ENCODE measurements at regions not wholly inside any gene's neighbourhood (a gene's known extent, or its start where the extent isn't known, plus 50 kb on each side); places are given as distances from the start of the nearest gene placed in this dataset.
A peak's percentile ranks its signal among the peaks of the same experiment; 100 is the strongest.
"Not testable (repeated sequence)": the region's sequence is repeated elsewhere in the genome, so short reads cannot be mapped to it uniquely, and the experiment has no call there.

- Mint-ChIP-seq H3K27me3 (peaks cover 0 to 5% (median 0%) of the 10 kb centered on the region in 3 donors), H3K27ac (no peak overlapping the region), H3K36me3 (peaks cover 0 to 4% of the 10 kb centered on the region in 2 donors), H3K9me3 (peaks cover 0 to 4% (median 2%) of the 10 kb centered on the region in 7 donors), H3K4me3 (no peak overlapping the region), H3K4me1 (no peaks in the 10 kb centered on the region)
- no peak for ATAC-seq (ENCODE audit: low read depth in 2 of 2)
- no peak for DNase-seq
These were observed 145.7 kb upstream of the RREB1 start for GRCh38 chr6:6962086-6962485.

GRCh38 chr6:6962699-6963098 is 145.1 kb upstream of the RREB1 start:
- H3K9me3 Mint-ChIP-seq = peaks cover 0 to 4% (median 2%) of the 10 kb centered on the region in 7 donors
- ATAC-seq (ENCODE audit: low read depth in 2 of 2) = no peak
- peaks cover 0 to 4% of the 10 kb centered on the region in 2 donors for H3K36me3 Mint-ChIP-seq
- no peaks in the 10 kb centered on the region for H3K4me1 Mint-ChIP-seq
- H3K4me3 Mint-ChIP-seq = peak overlapping the region in 1 of 8 donors; percentile 65
- peaks cover 0 to 5% (median 0%) of the 10 kb centered on the region in 3 donors for H3K27me3 Mint-ChIP-seq
- DNase-seq = no peak
- no peak overlapping the region for H3K27ac Mint-ChIP-seq

- not testable (repeated sequence) for DNase-seq
These were observed 144.4 kb upstream of the RREB1 start for GRCh38 chr6:6963390-6963789.

GRCh38 chr6:6964675-6965074 is 143.1 kb upstream of the RREB1 start:
- Mint-ChIP-seq H3K27ac (no peak overlapping the region), H3K4me1 (no peaks in the 10 kb centered on the region), H3K4me3 (no peak overlapping the region), H3K36me3 (peaks cover 0 to 4% of the 10 kb centered on the region in 2 donors), H3K27me3 (peaks cover 0 to 5% (median 0%) of the 10 kb centered on the region in 3 donors), H3K9me3 (peaks cover 0 to 4% (median 2%) of the 10 kb centered on the region in 7 donors)
- ATAC-seq (ENCODE audit: low read depth in 2 of 2) = no peak
- no peak for DNase-seq

More at GRCh38 chr6:6963390-6963789, 144.4 kb upstream of the RREB1 start:
- not testable (repeated sequence) for H3K27me3 Mint-ChIP-seq; H3K4me3 Mint-ChIP-seq; ATAC-seq (ENCODE audit: low read depth in 2 of 2); H3K4me1 Mint-ChIP-seq; H3K27ac Mint-ChIP-seq; H3K36me3 Mint-ChIP-seq; H3K9me3 Mint-ChIP-seq

GRCh38 chr6:6966127-6966526 is 141.6 kb upstream of the RREB1 start:
- ATAC-seq (ENCODE audit: low read depth in 2 of 2) = no peak
- H3K9me3 Mint-ChIP-seq = peaks cover 0 to 2% (median 0%) of the 10 kb centered on the region in 7 donors

GRCh38 chr6:6966569-6966968 is 141.2 kb upstream of the RREB1 start:
- peaks cover 0 to 5% (median 0%) of the 10 kb centered on the region in 3 donors for H3K27me3 Mint-ChIP-seq
- no peak overlapping the region for H3K4me3 Mint-ChIP-seq
- no peak overlapping the region for H3K27ac Mint-ChIP-seq
- no peak for ATAC-seq (ENCODE audit: low read depth in 2 of 2)
- H3K36me3 Mint-ChIP-seq = no peaks in the 10 kb centered on the region
- DNase-seq = no peak
- no peaks in the 10 kb centered on the region for H3K4me1 Mint-ChIP-seq
- H3K9me3 Mint-ChIP-seq = peaks cover 0 to under 1% (median 0%) of the 10 kb centered on the region in 7 donors

More at GRCh38 chr6:6966127-6966526, 141.6 kb upstream of the RREB1 start:
- Mint-ChIP-seq H3K27ac (no peak overlapping the region), H3K36me3 (no peaks in the 10 kb centered on the region), H3K4me1 (no peaks in the 10 kb centered on the region), H3K27me3 (peaks cover 0 to 5% (median 0%) of the 10 kb centered on the region in 3 donors), H3K4me3 (no peak overlapping the region)
- no peak for DNase-seq

- no peak for ATAC-seq (ENCODE audit: low read depth in 2 of 2)
These were observed 139.4 kb upstream of the RREB1 start for GRCh38 chr6:6968357-6968730.

GRCh38 chr6:6968731-6969552 is 138.8 kb upstream of the RREB1 start:
- Mint-ChIP-seq H3K27me3 (peaks cover 0 to 4% (median 0%) of the 10 kb centered on the region in 3 donors), H3K4me1 (no peaks in the 10 kb centered on the region), H3K4me3 (no peak overlapping the region), H3K27ac (peak overlapping the region in 2 of 6 donors; percentile 2 to 38), H3K9me3 (no peaks in the 10 kb centered on the region), H3K36me3 (no peaks in the 10 kb centered on the region)
- ATAC-seq (ENCODE audit: low read depth in 2 of 2) (no peak), DNase-seq (no peak)

More at GRCh38 chr6:6968357-6968730, 139.4 kb upstream of the RREB1 start:
- Mint-ChIP-seq H3K36me3 (no peaks in the 10 kb centered on the region), H3K27ac (no peak overlapping the region), H3K9me3 (no peaks in the 10 kb centered on the region), H3K4me1 (no peaks in the 10 kb centered on the region), H3K4me3 (no peak overlapping the region), H3K27me3 (peaks cover 0 to 5% (median 0%) of the 10 kb centered on the region in 3 donors)
- no peak for DNase-seq

- H3K36me3 Mint-ChIP-seq = no peaks in the 10 kb centered on the region
- no peak overlapping the region for H3K4me3 Mint-ChIP-seq
- H3K9me3 Mint-ChIP-seq = no peaks in the 10 kb centered on the region
- H3K27ac Mint-ChIP-seq = no peak overlapping the region
- DNase-seq = no peak
- no peaks in the 10 kb centered on the region for H3K4me1 Mint-ChIP-seq
- no peaks in the 10 kb centered on the region for H3K27me3 Mint-ChIP-seq
- no peak for ATAC-seq (ENCODE audit: low read depth in 2 of 2)
These were observed 138.0 kb upstream of the RREB1 start for GRCh38 chr6:6969761-6970223.

- Mint-ChIP-seq H3K27ac (no peak overlapping the region), H3K36me3 (no peaks in the 10 kb centered on the region), H3K4me1 (no peaks in the 10 kb centered on the region), H3K4me3 (no peak overlapping the region), H3K9me3 (no peaks in the 10 kb centered on the region), H3K27me3 (no peaks in the 10 kb centered on the region)
- ATAC-seq (ENCODE audit: low read depth in 2 of 2) (no peak), DNase-seq (no peak)
These were observed 136.9 kb upstream of the RREB1 start for GRCh38 chr6:6970851-6971250.

- H3K9me3 Mint-ChIP-seq = no peaks in the 10 kb centered on the region
- H3K4me3 Mint-ChIP-seq = no peak overlapping the region
- no peak overlapping the region for H3K27ac Mint-ChIP-seq
- H3K4me1 Mint-ChIP-seq = no peaks in the 10 kb centered on the region
- no peak for ATAC-seq (ENCODE audit: low read depth in 2 of 2)
- no peaks in the 10 kb centered on the region for H3K27me3 Mint-ChIP-seq
- no peak for DNase-seq
- no peaks in the 10 kb centered on the region for H3K36me3 Mint-ChIP-seq
These were observed 136.4 kb upstream of the RREB1 start for GRCh38 chr6:6971369-6971768.

GRCh38 chr6:6972456-6972855 is 135.3 kb upstream of the RREB1 start:
- no peak for ATAC-seq (ENCODE audit: low read depth in 2 of 2)
- DNase-seq = no peak
- no peaks in the 10 kb centered on the region for H3K9me3 Mint-ChIP-seq
- H3K27ac Mint-ChIP-seq = peak overlapping the region in 2 of 6 donors; percentile 69 to 79
- no peaks in the 10 kb centered on the region for H3K36me3 Mint-ChIP-seq
- H3K27me3 Mint-ChIP-seq = no peaks in the 10 kb centered on the region
- H3K4me1 Mint-ChIP-seq = no peaks in the 10 kb centered on the region
- no peak overlapping the region for H3K4me3 Mint-ChIP-seq

GRCh38 chr6:6973721-6974120 is 134.0 kb upstream of the RREB1 start:
- Mint-ChIP-seq H3K27ac (no peak overlapping the region), H3K9me3 (no peaks in the 10 kb centered on the region), H3K36me3 (no peaks in the 10 kb centered on the region), H3K27me3 (no peaks in the 10 kb centered on the region), H3K4me3 (no peak overlapping the region), H3K4me1 (no peaks in the 10 kb centered on the region)
- ATAC-seq (ENCODE audit: low read depth in 2 of 2) (no peak), DNase-seq (no peak)

- Mint-ChIP-seq H3K36me3 (no peaks in the 10 kb centered on the region), H3K27ac (peak overlapping the region in 1 of 6 donors; percentile 69), H3K9me3 (no peaks in the 10 kb centered on the region), H3K4me1 (no peaks in the 10 kb centered on the region), H3K4me3 (no peak overlapping the region), H3K27me3 (no peaks in the 10 kb centered on the region)
- ATAC-seq (ENCODE audit: low read depth in 2 of 2) (no peak), DNase-seq (no peak)
These were observed 132.2 kb upstream of the RREB1 start for GRCh38 chr6:6975459-6976111.

Data from naive B cell (primary cell).